Esophagus mucosa (tissue), 1 donor: ENCODE measurements at regions not wholly inside any gene's neighbourhood (a gene's known extent, or its start where the extent isn't known, plus 50 kb on each side); places are given as distances from the start of the nearest gene placed in this dataset.
"Not testable (repeated sequence)": the region's sequence is repeated elsewhere in the genome, so short reads cannot be mapped to it uniquely, and the experiment has no call there.

ENCODE experiments used
- ATAC-seq: fragments of 200-7000 bp; cut with Tn5 transposase; one replicate; pipeline ENCODE4 v1.9.1; 2020
- donor health status: DM: yes; HTN: yes; CAD: no.

DNA sequence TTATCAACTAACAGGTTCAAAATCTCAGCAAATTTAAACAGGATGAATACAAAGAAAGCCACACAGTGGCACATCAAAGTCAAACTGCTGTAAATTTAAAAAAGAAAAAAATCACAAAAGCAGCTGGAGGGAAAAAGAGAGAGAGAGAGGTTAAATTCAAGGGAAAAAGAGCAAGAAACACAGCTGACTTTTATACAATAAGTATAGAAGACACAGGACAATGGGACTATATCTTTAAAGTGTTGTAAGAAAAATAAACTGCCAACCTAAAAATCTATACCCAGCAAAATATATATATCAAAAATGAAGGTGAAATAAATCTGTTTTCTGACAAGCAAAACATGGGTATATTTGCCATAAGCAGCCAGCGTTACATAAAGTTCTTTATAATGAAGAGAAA lies 261.5 kb downstream of the TLE1 start:
- ATAC-seq, result no peak

- no peak for ATAC-seq
Measured at GRCh38 chr9:81424431-81424830, 264.9 kb downstream of the TLE1 start.

GRCh38 chr9:81423589-81424326 lies 265.6 kb downstream of the TLE1 start:
- ATAC-seq, result no peak

DNA sequence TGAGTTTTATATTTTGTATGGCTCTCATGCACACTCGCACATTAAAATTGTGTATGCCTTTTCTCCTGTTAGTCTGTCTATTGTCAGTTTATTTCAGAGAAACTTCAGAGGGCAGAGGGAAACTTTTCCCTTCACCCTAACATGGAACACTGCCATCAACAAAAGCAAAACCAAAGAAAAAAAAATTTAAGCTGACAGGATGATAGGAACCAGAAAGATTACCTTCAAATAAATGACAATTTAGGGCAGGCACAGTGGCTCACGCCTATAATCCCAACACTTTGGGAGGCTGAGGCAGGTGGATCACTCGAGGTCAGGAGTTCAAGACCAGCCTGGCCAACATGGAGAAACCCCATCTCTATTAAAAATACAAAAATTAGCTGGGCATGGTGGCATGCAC lies 268.3 kb downstream of the TLE1 start:
- ATAC-seq, result not testable (repeated sequence)

DNA sequence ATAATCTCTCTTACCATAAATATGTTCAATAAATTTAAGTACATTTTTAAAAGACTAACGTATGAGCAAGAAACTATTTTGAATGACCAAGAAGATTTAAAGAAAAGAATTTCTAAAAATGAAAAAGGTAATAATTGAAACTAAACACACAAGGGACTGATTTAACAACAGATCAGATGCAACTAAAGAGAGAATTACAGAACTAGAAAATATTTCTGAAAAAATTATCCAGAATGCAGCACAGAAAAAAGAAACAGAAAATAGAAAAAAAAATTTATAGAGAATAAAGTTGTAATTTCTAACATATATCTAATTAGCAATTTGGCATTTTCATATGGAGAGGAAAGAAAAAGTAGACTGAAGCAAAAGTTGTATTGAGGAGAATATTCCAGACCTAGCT lies 269.3 kb downstream of the TLE1 start:
- no peak for ATAC-seq

DNA sequence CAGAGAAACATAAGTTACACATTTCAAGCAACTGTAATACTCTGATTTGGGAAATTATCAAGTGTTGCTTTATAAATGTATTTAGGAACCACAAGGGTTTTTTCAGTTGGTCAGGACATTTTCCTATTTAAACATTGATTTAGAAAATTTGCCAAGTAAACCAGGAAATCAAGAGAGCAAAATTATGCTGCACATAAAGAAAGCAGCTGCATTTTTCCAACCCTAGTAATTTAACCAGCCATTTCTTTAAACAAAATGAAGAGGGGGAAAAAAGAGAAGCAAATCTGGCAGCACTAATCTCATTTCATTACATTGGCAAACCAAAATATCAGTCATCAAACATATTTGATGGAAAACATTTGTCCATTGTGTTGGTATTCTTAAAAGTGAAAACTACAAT lies 271.4 kb downstream of the TLE1 start:
- no peak for ATAC-seq

DNA sequence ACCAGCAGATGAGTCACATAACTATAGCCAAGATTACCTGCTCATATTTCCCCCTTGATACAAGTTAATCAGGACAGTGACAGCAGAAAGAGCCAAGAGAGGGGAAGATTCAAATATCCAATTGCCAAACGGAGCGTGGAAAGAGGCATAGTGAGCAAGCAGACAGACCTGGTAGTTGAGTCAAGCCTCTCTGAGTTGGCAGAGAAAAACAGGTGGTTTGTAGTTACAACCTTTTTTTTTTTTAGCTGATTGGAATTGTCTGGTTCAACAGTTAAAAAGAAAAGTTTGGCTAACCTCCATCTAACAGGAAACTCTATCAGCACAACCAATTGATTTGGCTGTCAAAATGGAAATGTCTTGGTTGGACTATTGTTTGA lies 272.1 kb downstream of the TLE1 start:
- ATAC-seq, result no peak

DNA sequence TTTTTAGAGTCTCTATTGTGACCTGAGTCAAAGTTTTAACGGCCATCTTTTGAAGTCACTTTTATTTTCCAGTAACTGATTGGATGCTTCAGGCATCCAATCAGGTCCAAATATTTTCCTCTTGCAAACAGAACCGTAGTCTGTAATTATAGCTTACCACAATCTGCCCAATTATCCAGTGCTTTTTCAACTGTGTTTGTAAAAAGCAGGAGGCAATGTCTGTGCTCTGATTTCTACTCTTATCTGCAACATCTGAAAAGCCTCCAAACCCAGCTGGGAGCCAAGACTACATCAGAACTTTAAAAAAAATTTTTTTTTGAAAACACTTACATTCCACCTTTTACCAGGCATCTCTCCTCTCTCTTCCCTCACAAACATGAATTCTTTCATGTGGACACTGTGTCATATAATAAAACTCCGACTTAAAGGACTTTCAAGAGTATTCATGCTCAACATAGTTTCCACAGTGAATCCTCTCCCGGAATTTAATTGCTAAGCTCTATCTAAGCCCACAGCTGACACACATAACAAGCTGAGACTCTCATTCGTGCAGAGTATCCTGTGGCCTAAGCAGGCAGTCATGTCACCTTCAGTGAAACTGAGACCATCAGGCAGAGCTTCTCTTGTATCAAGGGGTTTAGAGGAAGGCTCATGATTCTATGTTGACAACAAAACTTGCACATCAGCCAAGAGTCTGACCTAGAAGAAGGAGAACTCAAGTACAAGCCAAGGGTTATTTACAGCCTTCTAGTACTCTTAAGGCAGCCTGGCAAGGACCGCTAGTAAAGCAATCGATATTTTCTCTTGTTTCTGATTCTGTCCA lies 272.7 kb downstream of the TLE1 start:
- ATAC-seq, result no peak

GRCh38 chr9:81414836-81415235 lies 274.5 kb downstream of the TLE1 start:
- no peak for ATAC-seq

GRCh38 chr9:81411961-81412360 lies 277.4 kb downstream of the TLE1 start:
- ATAC-seq, result peak; percentile 59

- peak; percentile 79 for ATAC-seq
Measured at GRCh38 chr9:81410201-81410600, 279.1 kb downstream of the TLE1 start.

DNA sequence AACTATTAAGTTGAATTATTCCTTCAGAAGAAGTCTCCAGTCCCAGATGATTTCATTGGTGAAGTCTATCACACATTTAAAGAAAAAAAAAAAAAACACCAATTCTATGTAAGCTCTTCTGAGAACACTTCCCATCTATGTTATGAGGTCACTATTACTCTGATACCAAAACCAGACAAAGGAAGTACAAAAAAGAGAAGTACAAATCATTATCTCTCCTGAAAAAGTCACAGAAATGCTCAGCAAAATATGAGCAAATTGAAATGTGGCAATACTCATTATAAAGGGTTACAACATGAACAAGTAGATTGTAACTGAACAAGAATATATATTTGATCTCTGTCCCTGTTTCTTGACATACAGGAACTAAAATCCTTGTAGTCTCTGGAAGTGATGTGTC lies 280.4 kb downstream of the TLE1 start:
- no peak for ATAC-seq

DNA sequence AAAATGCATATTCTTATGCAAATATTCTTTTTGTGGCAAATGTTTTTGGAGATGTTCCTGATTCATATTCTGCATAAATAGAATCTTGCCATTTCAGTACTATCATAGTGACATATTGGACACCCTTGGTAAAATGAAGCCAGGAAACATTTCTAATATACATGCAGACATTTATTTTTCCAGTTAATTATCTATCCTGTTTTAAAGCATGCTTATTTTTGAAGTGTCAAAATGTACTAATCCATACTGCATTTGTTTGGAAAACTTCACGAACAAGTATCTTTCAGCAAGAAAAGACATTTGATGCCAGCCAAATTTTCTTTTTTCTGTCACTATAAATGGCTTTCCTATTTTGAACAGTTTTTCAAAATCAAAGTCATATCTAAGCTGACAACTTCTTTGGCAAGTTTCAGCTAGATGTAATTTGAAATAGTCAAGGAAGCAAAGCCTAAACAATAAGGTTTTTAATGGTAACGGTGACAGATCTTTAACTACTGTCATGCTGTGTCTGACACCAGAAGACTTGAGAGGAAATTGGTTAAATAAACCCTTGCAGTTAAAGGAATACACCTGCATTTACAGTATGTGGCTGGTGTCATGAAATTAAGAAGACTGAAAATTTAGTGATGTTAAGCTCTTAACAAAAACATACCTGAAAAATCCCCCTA lies 284.3 kb downstream of the TLE1 start:
- ATAC-seq, result no peak

DNA sequence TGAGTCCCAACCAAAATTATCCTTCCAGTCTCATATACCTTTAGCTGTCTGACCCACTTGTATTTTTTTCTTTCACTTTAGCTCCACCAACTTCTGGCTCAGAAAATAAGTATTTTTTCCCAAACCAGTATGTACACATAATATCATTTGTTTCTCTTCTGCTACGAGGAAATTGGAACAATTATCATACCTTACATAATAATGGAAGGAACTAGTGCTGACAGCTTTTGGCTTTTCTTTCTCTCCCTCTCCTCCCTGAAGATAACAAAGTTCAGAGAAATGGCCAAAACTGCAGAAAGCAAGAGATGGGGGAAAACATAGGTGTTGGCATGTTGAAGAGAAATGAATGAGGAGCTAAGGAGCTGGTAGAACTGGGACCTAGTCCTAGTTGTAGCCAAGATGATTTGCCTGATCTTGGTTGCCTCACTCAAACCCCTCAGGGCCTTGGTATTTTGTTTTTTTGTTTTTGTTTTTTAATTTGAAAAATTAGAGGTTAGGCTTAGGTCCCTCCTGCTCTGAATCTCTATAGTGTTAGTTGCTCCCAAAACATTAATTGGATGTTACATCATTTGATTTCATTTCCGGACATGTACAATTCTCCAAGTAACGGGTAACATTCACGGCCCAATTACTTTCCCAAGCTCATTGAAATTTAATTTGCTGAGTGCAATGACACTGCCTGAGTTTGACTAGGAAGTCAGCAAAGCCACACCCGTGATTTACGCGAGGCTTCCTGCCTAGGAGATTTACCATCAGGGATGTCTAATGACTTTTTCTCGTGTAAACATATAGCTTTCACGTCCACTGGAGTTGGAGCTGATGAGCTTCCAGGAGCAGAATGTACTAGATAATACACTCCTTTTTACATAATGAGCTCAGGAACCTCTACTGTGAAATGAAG lies 291.6 kb downstream of the TLE1 start:
- no peak for ATAC-seq

DNA sequence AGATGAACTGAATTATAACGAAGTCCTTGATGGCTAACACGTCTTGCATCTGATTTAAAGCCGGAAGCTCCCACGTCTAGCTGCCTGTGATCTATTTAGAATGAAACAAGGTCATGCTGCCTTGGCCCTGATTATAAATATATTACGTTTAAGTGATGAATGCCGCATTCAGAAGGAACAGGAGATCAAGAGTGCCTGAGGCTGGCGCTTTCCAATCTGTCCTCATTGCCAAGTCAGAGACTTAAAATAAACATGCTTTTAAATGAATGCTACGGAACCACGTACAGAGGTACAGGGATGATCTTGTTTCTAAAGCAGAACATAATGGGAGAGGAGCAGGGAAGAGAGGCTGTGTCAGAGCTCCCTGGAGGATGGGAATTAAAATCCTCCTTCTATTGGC lies 292.8 kb downstream of the TLE1 start:
- no peak for ATAC-seq

- no peak for ATAC-seq
Measured at GRCh38 chr9:81395676-81396054, 293.7 kb downstream of the TLE1 start.

- ATAC-seq, result no peak
Measured at GRCh38 chr9:81394881-81395675, 294.3 kb downstream of the TLE1 start.

DNA sequence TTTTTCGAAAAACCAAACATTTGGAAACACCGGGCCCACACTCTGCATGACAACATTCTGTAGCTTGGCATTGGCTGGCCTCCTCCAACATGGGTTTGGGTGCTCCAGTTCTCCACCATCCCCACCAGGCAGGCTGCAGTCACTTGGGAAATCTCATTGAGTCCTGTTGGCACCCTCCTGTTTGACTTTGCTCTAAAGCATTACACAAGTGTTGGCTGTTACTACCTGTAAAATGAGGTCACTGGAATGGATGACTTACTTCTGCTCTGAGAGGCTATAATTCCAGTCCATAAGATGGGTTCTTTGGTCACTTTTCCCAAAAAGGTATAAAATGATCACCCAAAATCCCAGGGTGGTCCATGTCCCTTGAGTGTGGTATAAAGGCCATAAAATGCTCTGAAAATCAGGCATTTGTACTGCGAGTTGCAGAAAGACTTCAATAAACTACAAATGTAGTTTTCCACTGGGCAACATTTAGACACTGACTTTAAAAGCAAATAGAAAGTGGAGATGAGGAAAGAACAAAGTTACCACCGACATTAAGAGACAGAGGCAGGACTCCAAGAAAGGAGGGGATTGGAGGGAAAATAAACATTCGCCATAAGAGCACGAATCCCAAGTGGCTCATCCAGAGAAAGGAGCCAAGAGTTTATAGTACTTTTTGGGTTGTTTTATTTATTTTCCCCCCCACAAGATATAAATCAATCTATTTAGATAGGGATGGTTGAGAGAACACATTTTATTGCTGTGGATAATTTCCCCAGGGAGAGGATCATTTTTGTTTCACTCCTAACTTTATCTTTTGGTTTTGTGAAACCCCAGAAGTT lies 295.1 kb downstream of the TLE1 start:
- no peak for ATAC-seq

GRCh38 chr9:81391457-81391825 lies 297.9 kb downstream of the TLE1 start:
- ATAC-seq, result no peak

- no peak for ATAC-seq
Measured at GRCh38 chr9:81390792-81391456, 298.4 kb downstream of the TLE1 start.
